ENCODE measurements at regions not wholly inside any gene's neighbourhood (a gene's known extent, or its start where the extent isn't known, plus 50 kb on each side); places are given as distances from the start of the nearest gene placed in this dataset.

DNA sequence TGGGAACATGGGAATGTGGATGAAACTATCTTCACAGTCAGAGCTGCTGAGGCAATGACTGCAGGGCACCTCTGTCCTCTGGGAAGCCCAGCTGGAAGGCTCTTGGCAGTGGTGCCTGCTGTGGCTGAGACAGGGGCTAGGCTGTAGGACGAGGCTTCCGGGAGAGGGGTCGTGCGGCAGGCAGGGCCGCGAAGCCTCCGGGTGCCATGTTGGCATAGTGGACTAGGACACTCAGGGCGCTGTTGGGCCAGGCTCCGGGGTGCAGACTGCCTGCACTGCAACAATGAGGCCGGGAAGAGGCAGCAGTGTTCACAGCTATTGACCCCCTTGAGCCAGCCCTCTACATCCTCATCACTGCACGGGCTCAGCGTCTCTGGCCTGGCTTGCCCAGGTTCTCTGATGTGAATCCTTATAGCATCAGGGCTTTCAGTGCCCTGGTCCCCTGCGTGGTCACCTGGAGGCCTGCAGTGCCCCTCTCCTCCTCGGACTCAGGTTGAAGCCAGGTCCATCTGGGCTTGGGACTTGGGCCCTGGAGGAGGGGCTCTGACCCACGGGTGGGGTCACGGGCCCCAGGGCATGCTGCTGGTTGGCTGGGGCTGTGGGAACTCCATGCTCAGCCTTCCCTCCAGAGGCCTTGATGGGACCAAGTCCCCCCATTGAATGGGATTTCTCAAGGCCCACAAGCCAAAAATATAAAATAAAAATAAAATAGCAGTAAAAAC, 91.6 kb downstream of the TNFRSF13B start:
- no peaks in the 10 kb centered on the region for H3K79me2 ChIP-seq (ENCODE audit: control insufficient read depth, low read length)
- H4K20me1 ChIP-seq (ENCODE audit: control insufficient read depth, insufficient read depth, low read depth, low read length): no peaks in the 10 kb centered on the region
- no peak overlapping the region for H3K4me3 ChIP-seq (ENCODE audit: low read length)
- no peak overlapping the region for H3K4me2 ChIP-seq (ENCODE audit: low read length)
- no peaks in the 10 kb centered on the region for H3K27me3 ChIP-seq (ENCODE audit: control insufficient read depth, low read length)
- no peaks in the 10 kb centered on the region for H3K4me1 ChIP-seq (ENCODE audit: control insufficient read depth, low read length)
- TF ChIP-seq, protein P1, sequence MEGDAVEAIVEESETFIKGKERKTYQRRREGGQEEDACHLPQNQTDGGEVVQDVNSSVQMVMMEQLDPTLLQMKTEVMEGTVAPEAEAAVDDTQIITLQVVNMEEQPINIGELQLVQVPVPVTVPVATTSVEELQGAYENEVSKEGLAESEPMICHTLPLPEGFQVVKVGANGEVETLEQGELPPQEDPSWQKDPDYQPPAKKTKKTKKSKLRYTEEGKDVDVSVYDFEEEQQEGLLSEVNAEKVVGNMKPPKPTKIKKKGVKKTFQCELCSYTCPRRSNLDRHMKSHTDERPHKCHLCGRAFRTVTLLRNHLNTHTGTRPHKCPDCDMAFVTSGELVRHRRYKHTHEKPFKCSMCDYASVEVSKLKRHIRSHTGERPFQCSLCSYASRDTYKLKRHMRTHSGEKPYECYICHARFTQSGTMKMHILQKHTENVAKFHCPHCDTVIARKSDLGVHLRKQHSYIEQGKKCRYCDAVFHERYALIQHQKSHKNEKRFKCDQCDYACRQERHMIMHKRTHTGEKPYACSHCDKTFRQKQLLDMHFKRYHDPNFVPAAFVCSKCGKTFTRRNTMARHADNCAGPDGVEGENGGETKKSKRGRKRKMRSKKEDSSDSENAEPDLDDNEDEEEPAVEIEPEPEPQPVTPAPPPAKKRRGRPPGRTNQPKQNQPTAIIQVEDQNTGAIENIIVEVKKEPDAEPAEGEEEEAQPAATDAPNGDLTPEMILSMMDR (IDR thresholded peaks at IDR 0.05; ENCODE audit: low read depth, low read length, poor library complexity, severe bottlenecking): no peak
- no peak for TF ChIP-seq EZH2phosphoT487 (IDR thresholded peaks at IDR 0.05; ENCODE audit: borderline replicate concordance, low read length)
- H3K9me2 ChIP-seq (replicated peaks; ENCODE audit: control insufficient read depth, low read length): no peaks in the 10 kb centered on the region
- H3F3A ChIP-seq (ENCODE audit: control insufficient read depth, insufficient read depth): no peaks in the 10 kb centered on the region
- H3K27ac ChIP-seq (ENCODE audit: low read depth, low read length): no peak overlapping the region
- no peaks in the 10 kb centered on the region for H3K9me3 ChIP-seq (ENCODE audit: control insufficient read depth, insufficient read depth, low read length)
- no peaks in the 10 kb centered on the region for H3K36me3 ChIP-seq (ENCODE audit: control insufficient read depth, low read length)

GRCh38 chr17:16879686-16880085, 92.2 kb downstream of the TNFRSF13B start:
- Histone ChIP-seq H3K4me3 (ENCODE audit: low read length) (no peak overlapping the region), H3K4me1 (ENCODE audit: control insufficient read depth, low read length) (no peaks in the 10 kb centered on the region), H4K20me1 (ENCODE audit: control insufficient read depth, insufficient read depth, low read depth, low read length) (no peaks in the 10 kb centered on the region), H3K9me3 (ENCODE audit: control insufficient read depth, insufficient read depth, low read length) (no peaks in the 10 kb centered on the region), H3K9me2 (replicated peaks; ENCODE audit: control insufficient read depth, low read length) (no peaks in the 10 kb centered on the region), H3F3A (ENCODE audit: control insufficient read depth, insufficient read depth) (no peaks in the 10 kb centered on the region), H3K79me2 (ENCODE audit: control insufficient read depth, low read length) (no peaks in the 10 kb centered on the region), H3K27me3 (ENCODE audit: control insufficient read depth, low read length) (no peaks in the 10 kb centered on the region), H3K36me3 (ENCODE audit: control insufficient read depth, low read length) (no peaks in the 10 kb centered on the region), H3K4me2 (ENCODE audit: low read length) (no peak overlapping the region), H3K27ac (ENCODE audit: low read depth, low read length) (no peak overlapping the region)
- TF ChIP-seq EZH2phosphoT487 (IDR thresholded peaks at IDR 0.05; ENCODE audit: borderline replicate concordance, low read length): no peak
- TF ChIP-seq, protein P1 (IDR thresholded peaks at IDR 0.05; ENCODE audit: low read depth, low read length, poor library complexity, severe bottlenecking): no peak

DNA sequence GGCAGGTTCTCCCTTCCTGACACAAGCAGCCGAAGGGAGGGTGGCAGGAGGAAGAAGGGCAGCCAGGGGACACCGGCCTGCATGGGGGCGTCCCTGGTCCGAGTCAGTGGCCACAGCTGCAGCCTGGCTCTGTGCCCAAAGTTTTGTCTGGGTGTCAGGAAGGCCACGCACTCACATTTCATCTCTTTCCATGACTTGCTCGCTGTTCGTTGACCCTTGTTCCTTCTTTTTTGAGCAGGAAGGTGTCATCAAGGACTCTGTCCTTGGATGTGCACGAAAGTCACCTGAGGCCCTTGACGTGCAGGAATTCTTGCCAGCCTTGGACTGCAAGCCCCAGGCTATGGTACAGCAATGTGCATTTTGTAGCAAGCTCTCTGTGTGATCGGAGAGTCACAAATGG, 93.3 kb downstream of the TNFRSF13B start:
- H3K9me2 ChIP-seq (replicated peaks; ENCODE audit: control insufficient read depth, low read length): no peaks in the 10 kb centered on the region
- H3K4me2 ChIP-seq (ENCODE audit: low read length): no peak overlapping the region
- H3K36me3 ChIP-seq (ENCODE audit: control insufficient read depth, low read length): no peaks in the 10 kb centered on the region
- no peaks in the 10 kb centered on the region for H4K20me1 ChIP-seq (ENCODE audit: control insufficient read depth, insufficient read depth, low read depth, low read length)
- H3K9me3 ChIP-seq (ENCODE audit: control insufficient read depth, insufficient read depth, low read length): no peaks in the 10 kb centered on the region
- no peaks in the 10 kb centered on the region for H3K27me3 ChIP-seq (ENCODE audit: control insufficient read depth, low read length)
- TF ChIP-seq, protein P1 (IDR thresholded peaks at IDR 0.05; ENCODE audit: low read depth, low read length, poor library complexity, severe bottlenecking): no peak
- TF ChIP-seq EZH2phosphoT487 (IDR thresholded peaks at IDR 0.05; ENCODE audit: borderline replicate concordance, low read length): no peak
- H3K27ac ChIP-seq (ENCODE audit: low read depth, low read length): no peak overlapping the region
- H3K79me2 ChIP-seq (ENCODE audit: control insufficient read depth, low read length): no peaks in the 10 kb centered on the region
- no peaks in the 10 kb centered on the region for H3F3A ChIP-seq (ENCODE audit: control insufficient read depth, insufficient read depth)
- no peak overlapping the region for H3K4me3 ChIP-seq (ENCODE audit: low read length)
- H3K4me1 ChIP-seq (ENCODE audit: control insufficient read depth, low read length): no peaks in the 10 kb centered on the region

All from DOHH2 (cell line).